Breast epithelium (tissue), 3 donors: ENCODE measurements at regions not wholly inside any gene's neighbourhood (a gene's known extent, or its start where the extent isn't known, plus 50 kb on each side); places are given as distances from the start of the nearest gene placed in this dataset.

Experiments used
- CTCF ChIP-seq, 3 donors: fragments of 450-650 bp; IDR thresholded peaks; one replicate each; pipeline ENCODE4 v1.5.1; 2016 to 2017; ENCODE audit warnings: antibody characterized with exemption in 3 of 3, mild to moderate bottlenecking in 3 of 3, moderate library complexity in 3 of 3
- POLR2A ChIP-seq: fragments of 450-650 bp; IDR thresholded peaks from one replicate; pipeline ENCODE4 v1.6.1; 2016; ENCODE audit warnings: antibody characterized with exemption, mild to moderate bottlenecking, moderate library complexity

GRCh38 chr12:125249932-125250331, 184.7 kb downstream of the AACS start:
- TF ChIP-seq CTCF (IDR thresholded peaks at IDR 0.05) (no peak), POLR2A (no peak)
